Ovary (tissue), 3 donors: ENCODE measurements at regions not wholly inside any gene's neighbourhood (a gene's known extent, or its start where the extent isn't known, plus 50 kb on each side); places are given as distances from the start of the nearest gene placed in this dataset.
"Not testable (repeated sequence)": the region's sequence is repeated elsewhere in the genome, so short reads cannot be mapped to it uniquely, and the experiment has no call there.

Source experiments
- CTCF ChIP-seq, 3 donors: fragments of 450-650 bp in 2 of 3; fragments of 200-600 bp in 1 of 3; IDR thresholded peaks; one replicate each; pipeline versions ENCODE4 v1.5.1 to v1.8.0; 2016 to 2022; ENCODE audit warnings: antibody characterized with exemption in 3 of 3, mild to moderate bottlenecking in 1 of 3
- EP300 ChIP-seq: sonication (generic); formaldehyde crosslinking; IDR thresholded peaks from one replicate; pipeline ENCODE4 v1.6.1; 2017; ENCODE audit warnings: antibody characterized with exemption
- POLR2A ChIP-seq: fragments of 450-650 bp; IDR thresholded peaks from one replicate; pipeline ENCODE4 v1.6.1; 2017; ENCODE audit warnings: antibody characterized with exemption, mild to moderate bottlenecking, moderate library complexity
- donor health status: DM: no; HTN: no; CAD: no.

DNA sequence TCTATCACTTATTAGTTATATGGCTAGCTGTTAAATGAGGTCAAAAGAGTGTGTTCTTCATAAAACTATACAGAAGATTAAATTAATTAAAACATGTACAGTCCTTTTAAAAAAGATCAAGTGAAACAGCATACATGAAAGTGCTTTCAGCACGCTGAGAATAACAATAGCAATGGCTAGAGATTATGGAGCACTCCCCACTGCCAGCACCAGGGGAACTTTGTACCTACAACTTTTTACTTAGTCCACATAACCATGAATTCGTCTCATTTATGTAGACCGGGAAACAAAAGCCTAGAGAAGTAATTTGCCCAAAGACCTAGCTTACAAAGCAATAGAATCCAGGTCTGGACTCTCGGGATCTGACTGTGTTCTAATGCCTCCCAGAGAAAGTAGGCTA is 136.5 kb upstream of the PLGLB2 start:
- TF ChIP-seq CTCF (IDR thresholded peaks at IDR 0.05); EP300; POLR2A: not testable (repeated sequence)
